SK-N-SH treated with all-trans-retinoic acid at 6 μM for 48 hours (cell line): ENCODE measurements at regions not wholly inside any gene's neighbourhood (a gene's known extent, or its start where the extent isn't known, plus 50 kb on each side); places are given as distances from the start of the nearest gene placed in this dataset.

Experiments
- ATAC-seq: fragments of 200-7000 bp; cut with Tn5 transposase; 3 replicates; pipeline ENCODE4 v1.9.1; 2020; ENCODE audit warnings: mild to moderate bottlenecking, moderate library complexity
- ARNTL ChIP-seq: fragments of 450-650 bp; formaldehyde crosslinking; IDR thresholded peaks from 2 replicates; pipeline ENCODE4 v1.5.0; 2020; ENCODE audit warnings: low read depth, mild to moderate bottlenecking, moderate library complexity, borderline replicate concordance
- BACH2 ChIP-seq: fragments of 250-450 bp; sonication (Bioruptor Pico); IDR thresholded peaks from 2 replicates; pipeline ENCODE4 v1.9.0; 2021; ENCODE audit warnings: mild to moderate bottlenecking, borderline replicate concordance
- CSDC2 ChIP-seq: fragments of 250-450 bp; sonication (Bioruptor Pico); IDR thresholded peaks from 2 replicates; pipeline ENCODE4 v1.5.0; 2020; ENCODE audit warnings: mild to moderate bottlenecking, moderate library complexity
- ESRRG ChIP-seq: fragments of 250-450 bp; sonication (Bioruptor Pico); IDR thresholded peaks from 2 replicates; pipeline ENCODE4 v1.6.1; 2021; ENCODE audit warnings: mild to moderate bottlenecking
- GLIS3 ChIP-seq: fragments of 250-450 bp; sonication (Bioruptor Pico); IDR thresholded peaks from 2 replicates; pipeline ENCODE4 v1.5.0; 2020; ENCODE audit warnings: mild to moderate bottlenecking, moderate library complexity
- ISL1 ChIP-seq: fragments of 250-450 bp; sonication (Bioruptor Pico); IDR thresholded peaks from 2 replicates; pipeline ENCODE4 v2.1.2; 2022; ENCODE audit warnings: mild to moderate bottlenecking, moderate library complexity
- OSR1 ChIP-seq: fragments of 250-450 bp; sonication (Bioruptor Pico); IDR thresholded peaks from 2 replicates; pipeline ENCODE4 v1.8.0; 2022; ENCODE audit warnings: moderate library complexity, mild to moderate bottlenecking, inconsistent platforms
- PPARA ChIP-seq: fragments of 250-450 bp; sonication (Bioruptor Pico); IDR thresholded peaks from 2 replicates; pipeline ENCODE4 v1.5.0; 2020; ENCODE audit warnings: mild to moderate bottlenecking, borderline replicate concordance
- RARB ChIP-seq: fragments of 250-450 bp; sonication (Bioruptor Pico); IDR thresholded peaks from 2 replicates; pipeline ENCODE4 v1.8.0; 2021; ENCODE audit warnings: mild to moderate bottlenecking, moderate library complexity
- SNAI2 ChIP-seq: fragments of 250-450 bp; sonication (Bioruptor Pico); IDR thresholded peaks from 2 replicates; pipeline ENCODE4 v1.5.0; 2020; ENCODE audit warnings: mild to moderate bottlenecking, moderate library complexity
- TCF4 ChIP-seq: fragments of 250-450 bp; sonication (Bioruptor Pico); IDR thresholded peaks from 2 replicates; pipeline ENCODE4 v1.8.0; 2021; ENCODE audit warnings: mild to moderate bottlenecking, moderate library complexity, borderline replicate concordance
- TOX ChIP-seq: fragments of 250-450 bp; sonication (Bioruptor Pico); IDR thresholded peaks from 2 replicates; pipeline ENCODE4 v1.8.0; 2021; ENCODE audit warnings: mild to moderate bottlenecking, moderate library complexity, borderline replicate concordance
- ZC3H10 ChIP-seq: fragments of 250-450 bp; sonication (Bioruptor Pico); IDR thresholded peaks from 2 replicates; pipeline ENCODE4 v1.5.1; 2021; ENCODE audit warnings: mild to moderate bottlenecking, moderate library complexity
- ZFP3 ChIP-seq: fragments of 250-450 bp; sonication (Bioruptor Pico); IDR thresholded peaks from 2 replicates; pipeline ENCODE4 v1.5.0; 2020; ENCODE audit warnings: mild to moderate bottlenecking, moderate library complexity
- ZFP30 ChIP-seq: fragments of 450-650 bp; formaldehyde crosslinking; IDR thresholded peaks from 2 replicates; pipeline ENCODE4 v1.5.0; 2022; ENCODE audit warnings: mild to moderate bottlenecking, moderate library complexity
- ZNF70 ChIP-seq: fragments of 450-650 bp; formaldehyde crosslinking; IDR thresholded peaks from 2 replicates; pipeline ENCODE4 v1.5.0; 2020; ENCODE audit warnings: mild to moderate bottlenecking, moderate library complexity
- ZNF8 ChIP-seq: fragments of 450-650 bp; formaldehyde crosslinking; IDR thresholded peaks from 2 replicates; pipeline ENCODE4 v1.5.0; 2020; ENCODE audit warnings: mild to moderate bottlenecking, moderate library complexity
- TF ChIP-seq, protein P1 (sequence below): fragments of 250-450 bp; sonication (Bioruptor Pico); IDR thresholded peaks from 2 replicates; pipeline ENCODE4 v1.8.0; 2021; ENCODE audit warnings: low read depth, mild to moderate bottlenecking, moderate library complexity, borderline replicate concordance
- TF ChIP-seq, protein P2 (sequence below): fragments of 250-450 bp; sonication (Bioruptor Pico); IDR thresholded peaks from 2 replicates; pipeline ENCODE4 v1.5.1; 2021; ENCODE audit warnings: mild to moderate bottlenecking, moderate library complexity
- TF ChIP-seq, protein P3 (sequence below): fragments of 250-450 bp; sonication (Bioruptor Pico); IDR thresholded peaks from 2 replicates; pipeline ENCODE4 v1.5.1; 2020; ENCODE audit warnings: low read depth, mild to moderate bottlenecking, moderate library complexity
- TF ChIP-seq, protein P4 (sequence below): fragments of 250-450 bp; sonication (Bioruptor Pico); IDR thresholded peaks from 2 replicates; pipeline ENCODE4 v1.5.0; 2020; ENCODE audit warnings: mild to moderate bottlenecking, moderate library complexity
- TF ChIP-seq, protein P5 (sequence below): fragments of 250-450 bp; sonication (Bioruptor Pico); IDR thresholded peaks from 2 replicates; pipeline ENCODE4 v1.8.0; 2020; ENCODE audit warnings: mild to moderate bottlenecking, moderate library complexity, borderline replicate concordance

DNA sequence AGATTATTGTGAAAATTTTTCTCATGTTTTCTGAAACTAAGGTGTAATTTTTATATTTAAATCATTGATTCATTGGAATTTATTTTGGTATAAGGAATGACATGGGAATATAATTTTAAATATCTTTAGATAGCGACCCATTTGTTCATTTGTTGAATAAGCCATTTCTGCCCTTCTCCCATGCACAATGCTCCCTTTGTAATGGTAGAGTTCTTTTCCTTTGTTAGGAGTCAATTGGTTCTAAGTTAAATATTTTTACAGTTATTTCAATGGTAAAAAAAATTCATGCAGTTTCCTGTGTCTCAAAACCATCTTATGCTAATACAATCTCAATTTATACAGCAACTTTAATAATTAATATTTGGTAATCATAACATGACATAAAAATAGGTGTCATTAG, 218.8 kb upstream of the C11orf87 start:
- no peak for ATAC-seq
- no peak for TF ChIP-seq ESRRG (CRISPR knock-in tag)
- no peak for TF ChIP-seq ISL1 (CRISPR knock-in tag)
- TF ChIP-seq, protein P1, sequence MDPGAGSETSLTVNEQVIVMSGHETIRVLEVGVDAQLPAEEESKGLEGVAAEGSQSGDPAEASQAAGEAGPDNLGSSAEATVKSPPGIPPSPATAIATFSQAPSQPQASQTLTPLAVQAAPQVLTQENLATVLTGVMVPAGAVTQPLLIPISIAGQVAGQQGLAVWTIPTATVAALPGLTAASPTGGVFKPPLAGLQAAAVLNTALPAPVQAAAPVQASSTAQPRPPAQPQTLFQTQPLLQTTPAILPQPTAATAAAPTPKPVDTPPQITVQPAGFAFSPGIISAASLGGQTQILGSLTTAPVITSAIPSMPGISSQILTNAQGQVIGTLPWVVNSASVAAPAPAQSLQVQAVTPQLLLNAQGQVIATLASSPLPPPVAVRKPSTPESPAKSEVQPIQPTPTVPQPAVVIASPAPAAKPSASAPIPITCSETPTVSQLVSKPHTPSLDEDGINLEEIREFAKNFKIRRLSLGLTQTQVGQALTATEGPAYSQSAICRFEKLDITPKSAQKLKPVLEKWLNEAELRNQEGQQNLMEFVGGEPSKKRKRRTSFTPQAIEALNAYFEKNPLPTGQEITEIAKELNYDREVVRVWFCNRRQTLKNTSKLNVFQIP (CRISPR knock-in tag) = no peak
- no peak for TF ChIP-seq PPARA (CRISPR knock-in tag)
- TF ChIP-seq GLIS3 (CRISPR knock-in tag) = no peak
- TF ChIP-seq TOX (CRISPR knock-in tag) = no peak
- TF ChIP-seq CSDC2 (CRISPR knock-in tag) = no peak
- no peak for TF ChIP-seq SNAI2 (CRISPR knock-in tag)
- no peak for TF ChIP-seq BACH2 (CRISPR knock-in tag)
- TF ChIP-seq, protein P2, sequence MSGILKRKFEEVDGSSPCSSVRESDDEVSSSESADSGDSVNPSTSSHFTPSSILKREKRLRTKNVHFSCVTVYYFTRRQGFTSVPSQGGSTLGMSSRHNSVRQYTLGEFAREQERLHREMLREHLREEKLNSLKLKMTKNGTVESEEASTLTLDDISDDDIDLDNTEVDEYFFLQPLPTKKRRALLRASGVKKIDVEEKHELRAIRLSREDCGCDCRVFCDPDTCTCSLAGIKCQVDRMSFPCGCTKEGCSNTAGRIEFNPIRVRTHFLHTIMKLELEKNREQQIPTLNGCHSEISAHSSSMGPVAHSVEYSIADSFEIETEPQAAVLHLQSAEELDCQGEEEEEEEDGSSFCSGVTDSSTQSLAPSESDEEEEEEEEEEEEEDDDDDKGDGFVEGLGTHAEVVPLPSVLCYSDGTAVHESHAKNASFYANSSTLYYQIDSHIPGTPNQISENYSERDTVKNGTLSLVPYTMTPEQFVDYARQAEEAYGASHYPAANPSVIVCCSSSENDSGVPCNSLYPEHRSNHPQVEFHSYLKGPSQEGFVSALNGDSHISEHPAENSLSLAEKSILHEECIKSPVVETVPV (CRISPR knock-in tag) = no peak
- no peak for TF ChIP-seq RARB (CRISPR knock-in tag)
- TF ChIP-seq, protein P3, sequence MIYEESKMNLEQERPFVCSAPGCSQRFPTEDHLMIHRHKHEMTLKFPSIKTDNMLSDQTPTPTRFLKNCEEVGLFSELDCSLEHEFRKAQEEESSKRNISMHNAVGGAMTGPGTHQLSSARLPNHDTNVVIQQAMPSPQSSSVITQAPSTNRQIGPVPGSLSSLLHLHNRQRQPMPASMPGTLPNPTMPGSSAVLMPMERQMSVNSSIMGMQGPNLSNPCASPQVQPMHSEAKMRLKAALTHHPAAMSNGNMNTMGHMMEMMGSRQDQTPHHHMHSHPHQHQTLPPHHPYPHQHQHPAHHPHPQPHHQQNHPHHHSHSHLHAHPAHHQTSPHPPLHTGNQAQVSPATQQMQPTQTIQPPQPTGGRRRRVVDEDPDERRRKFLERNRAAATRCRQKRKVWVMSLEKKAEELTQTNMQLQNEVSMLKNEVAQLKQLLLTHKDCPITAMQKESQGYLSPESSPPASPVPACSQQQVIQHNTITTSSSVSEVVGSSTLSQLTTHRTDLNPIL (CRISPR knock-in tag) = no peak
- TF ChIP-seq ZNF8 (CRISPR knock-in tag) = no peak
- no peak for TF ChIP-seq ZC3H10 (CRISPR knock-in tag)
- no peak for TF ChIP-seq TCF4 (CRISPR knock-in tag)
- no peak for TF ChIP-seq OSR1 (CRISPR knock-in tag)
- TF ChIP-seq, protein P4, sequence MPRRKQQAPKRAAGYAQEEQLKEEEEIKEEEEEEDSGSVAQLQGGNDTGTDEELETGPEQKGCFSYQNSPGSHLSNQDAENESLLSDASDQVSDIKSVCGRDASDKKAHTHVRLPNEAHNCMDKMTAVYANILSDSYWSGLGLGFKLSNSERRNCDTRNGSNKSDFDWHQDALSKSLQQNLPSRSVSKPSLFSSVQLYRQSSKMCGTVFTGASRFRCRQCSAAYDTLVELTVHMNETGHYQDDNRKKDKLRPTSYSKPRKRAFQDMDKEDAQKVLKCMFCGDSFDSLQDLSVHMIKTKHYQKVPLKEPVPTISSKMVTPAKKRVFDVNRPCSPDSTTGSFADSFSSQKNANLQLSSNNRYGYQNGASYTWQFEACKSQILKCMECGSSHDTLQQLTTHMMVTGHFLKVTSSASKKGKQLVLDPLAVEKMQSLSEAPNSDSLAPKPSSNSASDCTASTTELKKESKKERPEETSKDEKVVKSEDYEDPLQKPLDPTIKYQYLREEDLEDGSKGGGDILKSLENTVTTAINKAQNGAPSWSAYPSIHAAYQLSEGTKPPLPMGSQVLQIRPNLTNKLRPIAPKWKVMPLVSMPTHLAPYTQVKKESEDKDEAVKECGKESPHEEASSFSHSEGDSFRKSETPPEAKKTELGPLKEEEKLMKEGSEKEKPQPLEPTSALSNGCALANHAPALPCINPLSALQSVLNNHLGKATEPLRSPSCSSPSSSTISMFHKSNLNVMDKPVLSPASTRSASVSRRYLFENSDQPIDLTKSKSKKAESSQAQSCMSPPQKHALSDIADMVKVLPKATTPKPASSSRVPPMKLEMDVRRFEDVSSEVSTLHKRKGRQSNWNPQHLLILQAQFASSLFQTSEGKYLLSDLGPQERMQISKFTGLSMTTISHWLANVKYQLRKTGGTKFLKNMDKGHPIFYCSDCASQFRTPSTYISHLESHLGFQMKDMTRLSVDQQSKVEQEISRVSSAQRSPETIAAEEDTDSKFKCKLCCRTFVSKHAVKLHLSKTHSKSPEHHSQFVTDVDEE = no peak
- no peak for TF ChIP-seq ARNTL (CRISPR knock-in tag)
- no peak for TF ChIP-seq ZNF70 (CRISPR knock-in tag)

DNA sequence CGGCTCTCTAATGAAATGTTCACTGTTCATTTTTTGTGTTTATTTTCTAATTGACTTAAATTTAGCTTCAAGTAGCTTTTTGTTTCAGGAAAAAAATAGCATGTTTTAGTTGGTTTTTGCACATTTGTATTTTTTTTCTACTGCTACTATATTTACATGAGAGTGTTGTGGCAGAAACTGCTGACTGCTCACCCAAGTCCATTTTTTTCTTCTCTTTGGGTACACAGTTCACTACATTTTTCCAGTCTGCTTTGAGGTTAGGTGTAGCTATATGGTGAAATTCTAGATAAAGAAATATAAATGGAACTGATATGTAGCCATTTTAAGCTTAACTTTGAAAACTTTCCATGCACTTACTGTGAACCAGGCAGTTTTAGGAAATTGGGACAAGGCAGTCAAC, 216.7 kb upstream of the C11orf87 start:
- ATAC-seq = no peak
- TF ChIP-seq ARNTL (CRISPR knock-in tag) = no peak
- TF ChIP-seq PPARA (CRISPR knock-in tag) = no peak
- no peak for TF ChIP-seq BACH2 (CRISPR knock-in tag)
- TF ChIP-seq, protein P5, sequence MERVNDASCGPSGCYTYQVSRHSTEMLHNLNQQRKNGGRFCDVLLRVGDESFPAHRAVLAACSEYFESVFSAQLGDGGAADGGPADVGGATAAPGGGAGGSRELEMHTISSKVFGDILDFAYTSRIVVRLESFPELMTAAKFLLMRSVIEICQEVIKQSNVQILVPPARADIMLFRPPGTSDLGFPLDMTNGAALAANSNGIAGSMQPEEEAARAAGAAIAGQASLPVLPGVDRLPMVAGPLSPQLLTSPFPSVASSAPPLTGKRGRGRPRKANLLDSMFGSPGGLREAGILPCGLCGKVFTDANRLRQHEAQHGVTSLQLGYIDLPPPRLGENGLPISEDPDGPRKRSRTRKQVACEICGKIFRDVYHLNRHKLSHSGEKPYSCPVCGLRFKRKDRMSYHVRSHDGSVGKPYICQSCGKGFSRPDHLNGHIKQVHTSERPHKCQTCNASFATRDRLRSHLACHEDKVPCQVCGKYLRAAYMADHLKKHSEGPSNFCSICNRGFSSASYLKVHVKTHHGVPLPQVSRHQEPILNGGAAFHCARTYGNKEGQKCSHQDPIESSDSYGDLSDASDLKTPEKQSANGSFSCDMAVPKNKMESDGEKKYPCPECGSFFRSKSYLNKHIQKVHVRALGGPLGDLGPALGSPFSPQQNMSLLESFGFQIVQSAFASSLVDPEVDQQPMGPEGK (CRISPR knock-in tag) = no peak
- no peak for TF ChIP-seq ZC3H10 (CRISPR knock-in tag)
- TF ChIP-seq RARB (CRISPR knock-in tag) = no peak
- TF ChIP-seq, protein P4 = no peak
- no peak for TF ChIP-seq ZFP30 (CRISPR knock-in tag)
- no peak for TF ChIP-seq ZNF70 (CRISPR knock-in tag)
- no peak for TF ChIP-seq GLIS3 (CRISPR knock-in tag)
- TF ChIP-seq ZFP3 (CRISPR knock-in tag) = no peak
- TF ChIP-seq ESRRG (CRISPR knock-in tag) = no peak
- no peak for TF ChIP-seq TCF4 (CRISPR knock-in tag)
- TF ChIP-seq ZNF8 (CRISPR knock-in tag) = no peak
- TF ChIP-seq, all 23 proteins: peak for 0
